ENCODE measurements at regions not wholly inside any gene's neighbourhood (a gene's known extent, or its start where the extent isn't known, plus 50 kb on each side); places are given as distances from the start of the nearest gene placed in this dataset.
A peak's percentile ranks its signal among the peaks of the same experiment; 100 is the strongest.
"Not testable (repeated sequence)": the region's sequence is repeated elsewhere in the genome, so short reads cannot be mapped to it uniquely, and the experiment has no call there.

DNA sequence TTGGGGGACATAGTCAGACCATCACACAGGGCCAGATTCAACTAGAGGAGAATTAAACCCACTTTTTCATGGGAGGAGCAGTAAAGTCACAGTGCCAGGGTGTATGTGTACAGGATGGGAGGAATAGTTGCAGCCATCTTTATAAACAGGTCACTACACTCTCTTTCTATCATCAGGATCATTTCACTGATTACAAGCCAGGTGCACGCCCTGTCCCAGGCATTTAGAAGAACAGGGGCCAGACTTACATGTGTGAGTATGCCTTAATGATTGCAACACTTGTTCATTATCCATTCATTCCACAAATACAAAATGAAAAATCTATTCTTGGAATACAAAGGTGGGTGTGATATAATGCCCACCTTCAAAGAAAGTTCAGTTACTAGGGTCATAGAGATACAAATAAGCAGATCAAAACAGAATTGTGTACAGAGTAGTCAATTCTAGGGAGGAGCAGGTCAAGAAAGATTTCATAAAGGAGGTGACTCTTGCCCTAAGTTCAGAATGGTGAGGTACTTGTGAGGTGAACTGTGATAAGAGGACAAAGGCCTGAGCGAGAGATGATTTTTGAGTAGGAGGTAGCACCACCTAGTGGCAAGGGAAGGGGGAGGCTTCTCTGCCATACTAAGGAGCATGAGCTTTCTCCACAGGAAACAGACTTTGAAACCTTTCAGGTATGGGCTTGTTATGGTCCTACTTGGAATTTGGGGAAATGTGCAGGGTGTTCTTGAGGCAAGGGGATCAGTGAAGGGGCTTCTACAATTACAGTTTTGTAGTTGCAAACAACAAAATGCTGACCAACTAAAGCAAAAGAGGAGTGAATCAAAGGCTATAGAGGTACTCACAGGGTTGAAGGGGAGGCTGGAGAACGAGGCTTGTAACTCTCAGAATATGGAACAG lies 156.3 kb downstream of the SUCLG1 start:
- no peak overlapping the region for H3K4me3 ChIP-seq (replicated peaks in 1 of 2; ENCODE audit: low read depth in 2 of 2, low read length in 2 of 2)
- DNase-seq (ENCODE audit: low read depth in 2 of 2) = peak; percentile 60
- TF ChIP-seq CTCF (IDR thresholded peaks at IDR 0.05; ENCODE audit: low read depth, low read length) = peak; percentile 89

DNA sequence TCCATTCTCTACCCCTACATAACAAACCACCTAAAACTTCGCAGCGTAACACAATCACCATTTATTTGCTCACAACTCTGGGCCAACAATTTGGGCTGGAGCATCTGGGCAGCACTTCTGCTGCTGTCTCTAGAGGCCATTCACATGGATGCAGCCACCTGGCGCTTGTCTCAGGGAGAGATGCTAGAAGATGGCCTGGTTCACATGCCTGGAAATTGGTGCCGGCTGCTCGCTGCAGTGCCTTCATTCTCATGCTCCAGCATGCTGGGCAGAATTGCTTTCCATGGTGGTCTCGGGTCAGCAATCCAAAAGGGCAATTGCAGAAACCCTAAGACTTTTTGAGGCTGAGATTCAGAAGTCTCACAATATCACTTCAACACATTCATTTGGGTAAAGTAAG lies 157.4 kb downstream of the SUCLG1 start:
- H3K4me3 ChIP-seq (replicated peaks in 1 of 2; ENCODE audit: low read depth in 2 of 2, low read length in 2 of 2) = no peak overlapping the region
- DNase-seq (ENCODE audit: low read depth in 2 of 2) = no peak
- no peak for TF ChIP-seq CTCF (IDR thresholded peaks at IDR 0.05; ENCODE audit: low read depth, low read length)

- no peak overlapping the region for H3K4me3 ChIP-seq (replicated peaks in 1 of 2; ENCODE audit: low read depth in 2 of 2, low read length in 2 of 2)
- no peak for TF ChIP-seq CTCF (IDR thresholded peaks at IDR 0.05; ENCODE audit: low read depth, low read length)
- no peak for DNase-seq (ENCODE audit: low read depth in 2 of 2)
These were observed 158.4 kb downstream of the SUCLG1 start for GRCh38 chr2:84300696-84301029.

GRCh38 chr2:84300001-84300695 lies 158.9 kb downstream of the SUCLG1 start:
- not testable (repeated sequence) for DNase-seq (ENCODE audit: low read depth in 2 of 2); H3K4me3 ChIP-seq (replicated peaks in 1 of 2; ENCODE audit: low read depth in 2 of 2, low read length in 2 of 2)

DNA sequence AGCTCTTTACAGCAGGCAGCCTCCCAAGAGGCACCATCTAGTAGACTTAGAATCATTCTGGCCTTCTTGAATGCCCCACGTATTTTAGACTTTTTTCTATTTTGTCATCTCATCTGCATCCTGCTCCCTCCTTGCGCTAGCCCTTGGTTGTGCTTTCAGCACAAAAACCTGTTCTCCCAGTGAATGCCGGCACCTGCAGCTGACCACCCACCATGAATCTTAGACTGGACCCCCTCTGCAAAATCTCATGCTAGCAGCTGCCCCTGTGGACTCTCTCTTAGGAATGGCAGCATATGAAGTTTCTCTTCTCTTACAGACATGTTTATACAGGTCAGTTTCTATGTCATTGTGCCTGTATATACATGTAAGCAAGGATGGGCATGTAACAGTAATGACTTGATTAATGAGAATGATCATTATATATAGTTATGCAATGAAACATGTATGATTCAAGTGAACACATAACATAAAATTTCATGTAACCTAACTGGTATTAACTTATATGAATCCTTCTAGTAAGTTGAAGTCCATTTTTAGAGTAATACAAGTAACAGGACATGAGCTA lies 159.8 kb downstream of the SUCLG1 start:
- no peak for DNase-seq (ENCODE audit: low read depth in 2 of 2)
- no peak for TF ChIP-seq CTCF (IDR thresholded peaks at IDR 0.05; ENCODE audit: low read depth, low read length)
- H3K4me3 ChIP-seq (replicated peaks in 1 of 2; ENCODE audit: low read depth in 2 of 2, low read length in 2 of 2) = no peak overlapping the region

- H3K4me3 ChIP-seq (replicated peaks in 1 of 2; ENCODE audit: low read depth in 2 of 2, low read length in 2 of 2) = no peak overlapping the region
- DNase-seq (ENCODE audit: low read depth in 2 of 2) = no peak
- TF ChIP-seq CTCF (IDR thresholded peaks at IDR 0.05; ENCODE audit: low read depth, low read length) = no peak
These were observed 161.9 kb downstream of the SUCLG1 start for GRCh38 chr2:84297155-84297554.

- TF ChIP-seq CTCF (IDR thresholded peaks at IDR 0.05; ENCODE audit: low read depth, low read length) = no peak
These were observed 165.2 kb downstream of the SUCLG1 start for GRCh38 chr2:84293791-84294380.

More at GRCh38 chr2:84293791-84294380, 165.2 kb downstream of the SUCLG1 start:
- H3K4me3 ChIP-seq (replicated peaks in 1 of 2; ENCODE audit: low read depth in 2 of 2, low read length in 2 of 2) = no peak overlapping the region
- DNase-seq (ENCODE audit: low read depth in 2 of 2) = no peak
